Stimulated activated CD4-positive, alpha-beta T cell treated with anti-CD3 and anti-CD28 coated beads, Interleukin-1b, Interleukin-23, amount 100 ng/mL, for 4 hours (primary cell): ENCODE measurements at regions not wholly inside any gene's neighbourhood (a gene's known extent, or its start where the extent isn't known, plus 50 kb on each side); places are given as distances from the start of the nearest gene placed in this dataset.
"Not testable (repeated sequence)": the region's sequence is repeated elsewhere in the genome, so short reads cannot be mapped to it uniquely, and the experiment has no call there.

Source experiments
- DNase-seq, 2 donors: peaks; one replicate each; pipeline ENCODE4 v3.0.0-alpha.2; 2020; ENCODE audit warnings: low read depth in 2 of 2

DNA sequence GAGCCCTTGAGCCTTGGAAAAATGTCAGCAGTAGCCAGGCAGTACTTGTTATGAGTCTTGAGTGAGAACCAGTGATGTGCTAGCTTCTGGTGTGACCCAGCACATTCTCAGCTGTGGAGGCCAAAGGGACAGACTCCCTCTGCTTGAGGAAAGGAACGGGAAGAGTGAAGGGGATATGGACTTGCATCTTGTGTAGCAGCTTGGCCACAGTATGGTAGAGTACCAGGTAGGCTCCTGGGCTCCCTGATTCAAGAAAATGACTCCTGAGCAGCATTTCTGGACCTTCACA lies 1601.9 kb upstream of the ADGRL3 start:
- no peak for DNase-seq

- no peak for DNase-seq
Observed at GRCh38 chr4:59608466-59608865, 1591.7 kb upstream of the ADGRL3 start.

DNA sequence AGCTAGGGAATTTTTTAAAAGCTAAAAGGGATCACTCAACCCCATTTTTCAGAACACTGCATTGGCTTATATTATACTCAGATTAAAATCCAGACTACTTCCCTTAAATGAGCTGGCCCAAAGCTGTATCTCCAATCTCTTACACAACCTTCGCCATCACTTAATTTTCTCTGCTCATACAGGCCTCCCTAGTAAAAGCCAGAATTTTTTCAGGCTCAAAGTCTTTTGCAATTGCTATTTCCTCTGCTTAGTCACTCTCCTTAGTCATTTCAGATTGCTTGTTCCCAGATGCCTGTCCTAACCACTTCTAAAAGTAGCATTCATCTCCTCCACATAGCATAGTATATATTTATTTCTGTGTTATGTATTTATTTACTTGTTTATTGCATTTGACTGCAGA lies 1587.9 kb upstream of the ADGRL3 start:
- DNase-seq: no peak

- no peak for DNase-seq
Observed at GRCh38 chr4:59615316-59615715, 1584.8 kb upstream of the ADGRL3 start.

GRCh38 chr4:59629348-59629747 lies 1570.8 kb upstream of the ADGRL3 start:
- DNase-seq: no peak

GRCh38 chr4:59630235-59630634 lies 1569.9 kb upstream of the ADGRL3 start:
- DNase-seq: no peak

DNA sequence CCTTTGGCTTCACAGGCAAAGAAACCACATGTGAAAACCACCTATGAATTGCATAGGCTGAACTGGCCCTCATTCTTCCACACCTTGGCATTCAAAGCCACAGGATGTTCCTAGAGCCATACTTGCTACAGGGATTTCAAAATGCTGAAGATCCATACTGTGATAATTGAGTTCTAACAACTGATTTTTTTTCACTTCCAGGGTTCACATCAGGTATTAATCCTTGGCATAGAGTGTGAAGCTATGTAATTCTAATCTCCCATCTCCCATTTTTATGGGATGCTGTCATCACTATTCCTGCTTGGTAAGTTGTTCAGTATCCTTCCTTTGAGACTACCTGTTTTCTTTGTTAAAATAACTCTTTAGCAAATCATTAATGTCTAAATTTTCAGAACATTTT lies 1569.2 kb upstream of the ADGRL3 start:
- no peak for DNase-seq

- DNase-seq: no peak
Observed at GRCh38 chr4:59637596-59637995, 1562.5 kb upstream of the ADGRL3 start.

GRCh38 chr4:59643682-59644081 lies 1556.4 kb upstream of the ADGRL3 start:
- no peak for DNase-seq

- no peak for DNase-seq
Observed at GRCh38 chr4:59644765-59645164, 1555.4 kb upstream of the ADGRL3 start.

- DNase-seq: no peak
Observed at GRCh38 chr4:59646082-59646481, 1554.0 kb upstream of the ADGRL3 start.

GRCh38 chr4:59647011-59647410 lies 1553.1 kb upstream of the ADGRL3 start:
- no peak for DNase-seq

DNA sequence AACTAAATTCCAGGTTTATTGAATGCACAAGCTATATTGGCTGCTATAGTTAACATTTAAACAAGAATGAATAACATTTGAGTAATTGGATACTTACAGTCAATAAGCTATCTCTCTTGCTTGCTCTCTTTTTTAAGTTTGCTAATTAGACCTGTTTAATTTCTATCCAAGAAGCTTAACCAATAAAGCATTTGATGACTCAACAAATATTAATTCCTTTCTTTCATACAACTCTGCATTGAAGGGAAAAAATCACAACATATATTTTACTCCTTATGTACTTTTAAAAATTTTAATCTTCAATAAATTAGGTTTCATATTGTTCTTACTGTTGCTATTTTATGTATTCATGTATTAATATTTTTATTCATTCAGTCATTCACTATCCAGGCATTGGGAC lies 1552.6 kb upstream of the ADGRL3 start:
- no peak for DNase-seq

DNA sequence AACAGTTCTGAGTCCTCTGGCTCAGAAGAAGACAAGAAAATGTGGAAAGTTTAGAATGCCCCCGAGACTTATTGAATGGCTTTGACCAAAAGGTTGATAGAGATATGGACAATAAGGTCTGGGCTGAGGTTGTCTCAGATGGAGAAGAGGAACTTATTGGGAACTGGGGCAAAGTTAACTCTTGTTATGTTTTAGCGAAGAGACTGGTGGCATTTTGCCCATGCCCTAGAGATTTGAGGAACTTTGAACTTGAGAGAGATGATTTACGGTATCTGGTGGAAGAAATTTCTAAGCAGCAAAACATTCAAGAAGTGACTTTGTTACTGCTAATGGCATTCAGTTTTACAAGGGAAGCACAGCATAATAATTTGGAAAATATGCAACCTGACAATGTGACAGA lies 1549.3 kb upstream of the ADGRL3 start:
- no peak for DNase-seq

- no peak for DNase-seq
Observed at GRCh38 chr4:59655996-59656395, 1544.1 kb upstream of the ADGRL3 start.

GRCh38 chr4:59664771-59665170 lies 1535.4 kb upstream of the ADGRL3 start:
- DNase-seq: no peak

DNA sequence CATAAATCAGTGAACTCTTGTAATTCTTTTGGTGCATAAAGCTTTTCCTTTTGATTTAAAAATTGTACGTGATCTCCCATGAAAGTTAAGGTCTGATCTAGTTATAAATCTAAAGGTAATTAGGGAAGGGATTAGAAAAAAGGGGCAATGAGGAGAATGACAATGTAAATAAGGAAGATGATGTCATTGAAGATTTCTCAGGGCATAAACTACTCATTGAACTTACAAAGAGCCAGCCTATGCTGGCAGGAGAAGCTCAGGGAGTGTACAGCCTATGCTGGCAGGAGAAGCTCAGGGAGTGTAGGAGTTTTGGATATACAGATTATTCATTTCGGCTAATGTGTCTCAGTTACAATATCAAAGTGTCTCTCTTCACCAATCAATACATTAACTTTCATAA lies 1533.5 kb upstream of the ADGRL3 start:
- no peak for DNase-seq

GRCh38 chr4:59671037-59671436 lies 1529.1 kb upstream of the ADGRL3 start:
- no peak for DNase-seq

GRCh38 chr4:59676389-59676788 lies 1523.7 kb upstream of the ADGRL3 start:
- no peak for DNase-seq

GRCh38 chr4:59676992-59677391 lies 1523.1 kb upstream of the ADGRL3 start:
- not testable (repeated sequence) for DNase-seq

DNA sequence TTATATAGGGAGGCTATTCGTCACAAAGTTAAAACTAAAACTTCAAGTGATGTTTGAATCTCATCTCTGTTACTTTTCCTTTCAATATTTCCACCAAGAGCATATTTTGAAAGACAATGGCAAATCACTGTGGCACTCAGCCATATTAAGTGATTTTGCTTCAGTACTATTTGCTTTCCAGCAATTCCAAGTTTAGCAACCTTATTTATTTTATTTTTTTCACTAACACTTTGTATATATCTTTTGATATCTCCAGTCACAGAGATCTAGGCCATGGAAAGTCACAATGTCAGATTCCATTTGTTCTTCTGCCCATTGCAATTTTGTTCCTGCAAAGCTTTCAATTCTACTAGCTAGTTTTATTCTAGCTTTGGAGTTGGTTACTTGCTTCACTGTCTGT lies 1514.5 kb upstream of the ADGRL3 start:
- DNase-seq: no peak

- no peak for DNase-seq
Observed at GRCh38 chr4:59689149-59689548, 1511.0 kb upstream of the ADGRL3 start.

DNA sequence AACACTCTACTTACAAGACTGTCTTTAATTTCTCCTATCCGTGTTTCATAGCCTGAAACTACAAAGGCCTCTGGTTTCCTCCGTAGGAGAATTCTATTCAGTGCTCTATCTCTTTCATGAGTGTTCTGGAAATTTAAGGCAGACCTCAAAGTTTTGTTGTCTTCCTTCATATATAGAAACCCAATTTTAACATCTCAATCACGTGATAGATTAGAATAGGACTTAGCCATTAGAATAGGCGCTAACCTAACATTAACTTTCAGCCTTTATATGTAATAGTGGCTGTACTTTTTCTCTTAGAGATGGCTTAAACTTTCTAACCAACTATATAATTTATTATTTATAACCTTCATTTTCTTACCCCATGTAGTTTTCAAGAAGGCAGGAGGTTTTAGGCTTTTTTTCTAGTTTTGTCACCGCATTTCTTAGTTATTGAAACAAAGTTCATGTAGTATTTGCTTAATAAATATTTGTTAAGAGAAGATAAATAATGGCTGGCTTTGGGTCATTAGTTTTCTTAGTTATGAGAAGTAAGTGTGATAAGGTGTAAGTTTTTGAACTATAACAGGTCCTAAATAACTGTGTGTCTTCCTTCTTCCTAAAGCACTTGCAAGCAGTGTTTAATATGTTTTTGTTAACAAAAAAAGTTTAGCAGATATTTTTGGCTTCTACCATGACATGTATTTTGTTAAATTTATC lies 1504.6 kb upstream of the ADGRL3 start:
- DNase-seq: no peak

DNA sequence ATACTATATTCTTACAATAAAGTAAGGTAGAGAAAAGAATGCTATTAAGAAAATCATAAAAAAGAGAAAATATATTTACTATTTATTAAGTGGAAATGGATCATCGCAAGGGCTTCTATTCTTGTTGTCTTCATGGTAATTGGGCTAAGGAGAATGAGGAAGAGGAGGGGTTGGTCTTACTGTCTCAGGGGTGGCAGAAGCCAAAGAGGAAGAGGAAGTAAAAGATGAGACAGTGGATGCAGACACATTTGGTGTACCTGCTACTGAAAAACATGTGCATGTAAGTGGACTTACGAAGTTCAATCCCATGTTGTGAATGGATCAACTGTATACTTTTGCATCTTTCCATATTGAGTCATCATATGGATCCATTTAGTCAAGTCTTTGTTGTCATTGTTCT lies 1502.1 kb upstream of the ADGRL3 start:
- DNase-seq: no peak

- no peak for DNase-seq
Observed at GRCh38 chr4:59700651-59701050, 1499.5 kb upstream of the ADGRL3 start.
